NCI-H345 (cell line): ENCODE measurements at regions not wholly inside any gene's neighbourhood (a gene's known extent, or its start where the extent isn't known, plus 50 kb on each side); places are given as distances from the start of the nearest gene placed in this dataset.

ENCODE experiments used
- DNase-seq: peaks from one replicate; lab custom pipeline; 2025; lab: John Stamatoyannopoulos, UW

DNA sequence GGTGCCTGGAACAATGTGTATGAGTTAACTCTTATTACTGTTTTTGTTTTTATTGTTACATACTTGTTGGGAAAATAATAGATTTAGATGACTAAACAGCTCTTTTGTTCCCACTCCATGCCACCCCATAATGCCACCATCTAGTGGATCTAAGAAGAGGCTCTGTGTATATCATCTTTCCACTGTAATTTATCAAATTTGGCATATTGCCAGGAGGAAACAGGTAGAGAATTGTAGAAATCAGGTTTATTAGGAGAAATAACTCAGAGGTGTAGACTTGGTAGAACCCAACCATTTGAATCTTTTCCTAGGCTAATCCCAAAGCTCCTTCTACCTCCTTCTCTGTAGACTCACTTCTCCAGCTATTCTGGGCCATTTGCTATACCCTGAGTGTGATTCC lies 150.6 kb downstream of the GATB start:
- no peak for DNase-seq

DNA sequence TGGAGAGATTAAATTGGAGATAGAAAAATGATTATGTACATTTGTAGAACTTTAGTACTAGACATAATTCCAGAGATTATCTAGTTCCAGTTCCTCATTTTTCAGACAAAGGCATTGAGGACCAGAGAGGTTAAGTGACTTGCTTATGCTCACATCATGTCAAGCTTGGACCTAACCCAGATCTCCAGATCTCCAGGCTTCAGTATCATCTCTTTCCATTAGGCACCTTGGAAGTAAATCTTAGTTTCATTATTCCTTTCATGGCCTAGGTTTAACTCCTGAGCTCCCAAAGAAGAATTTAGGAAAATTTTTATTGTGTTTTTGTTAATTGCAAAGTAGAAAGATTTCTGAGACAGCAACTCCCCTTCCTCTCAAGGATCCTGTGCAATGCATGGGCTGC lies 148.8 kb downstream of the GATB start:
- DNase-seq, result no peak

DNA sequence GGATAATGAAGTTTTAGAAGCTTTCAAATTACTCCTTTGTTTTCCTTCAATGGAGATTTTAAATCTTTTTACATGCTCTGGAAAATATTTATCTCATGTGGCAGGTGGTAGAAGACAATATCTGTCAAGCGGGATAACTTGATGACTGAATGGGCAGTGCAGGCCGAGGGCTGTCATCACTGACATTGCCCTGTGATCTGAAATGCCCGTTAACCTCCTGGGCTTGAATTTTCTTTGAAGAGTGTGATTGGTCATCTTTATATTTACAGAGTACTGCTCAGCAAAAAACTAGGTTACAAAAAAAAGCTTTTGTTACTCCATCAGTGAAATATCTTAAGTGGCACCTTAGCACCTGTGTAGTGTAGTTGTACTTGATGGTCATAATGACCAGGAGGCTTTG lies 147.5 kb downstream of the GATB start:
- DNase-seq, result no peak

DNA sequence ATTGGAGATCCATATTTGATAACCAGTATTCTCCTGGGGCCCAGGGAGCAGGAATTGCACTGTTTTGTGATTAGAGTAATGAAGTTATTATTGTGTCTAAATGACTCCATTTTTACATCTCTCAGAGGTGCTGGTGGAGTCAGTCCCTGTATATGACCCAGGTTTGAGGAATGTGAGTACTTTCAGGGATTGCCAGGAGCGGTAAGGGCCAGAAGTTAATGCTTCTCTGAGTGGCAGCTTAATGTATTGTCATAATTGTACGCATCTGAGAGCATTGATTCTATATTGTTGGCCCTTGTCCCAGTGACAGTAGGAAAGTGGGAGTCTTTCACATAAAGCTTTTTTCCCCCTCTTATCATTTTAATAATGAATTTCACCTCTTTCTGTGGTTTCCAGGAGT lies 146.2 kb downstream of the GATB start:
- DNase-seq, result no peak

DNA sequence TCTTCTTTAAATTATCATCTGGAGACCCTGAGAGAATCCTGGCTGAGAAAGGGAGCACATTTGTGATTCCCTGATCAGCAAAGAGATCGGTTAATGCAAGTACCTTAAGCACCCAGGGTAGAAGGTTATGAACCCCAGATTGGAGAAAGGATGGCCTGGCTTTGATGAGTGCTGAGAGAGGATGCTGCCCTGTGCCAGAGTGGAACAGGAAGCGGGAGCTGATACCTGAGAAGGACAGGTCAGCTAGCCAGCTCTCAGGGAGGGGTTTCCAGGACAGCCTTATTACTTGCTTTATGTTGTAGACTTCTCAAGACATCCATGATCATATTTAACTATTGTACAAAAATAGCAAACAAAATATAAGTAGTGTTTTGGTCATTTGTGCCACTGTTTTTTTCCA lies 141.9 kb downstream of the GATB start:
- DNase-seq, result no peak

DNA sequence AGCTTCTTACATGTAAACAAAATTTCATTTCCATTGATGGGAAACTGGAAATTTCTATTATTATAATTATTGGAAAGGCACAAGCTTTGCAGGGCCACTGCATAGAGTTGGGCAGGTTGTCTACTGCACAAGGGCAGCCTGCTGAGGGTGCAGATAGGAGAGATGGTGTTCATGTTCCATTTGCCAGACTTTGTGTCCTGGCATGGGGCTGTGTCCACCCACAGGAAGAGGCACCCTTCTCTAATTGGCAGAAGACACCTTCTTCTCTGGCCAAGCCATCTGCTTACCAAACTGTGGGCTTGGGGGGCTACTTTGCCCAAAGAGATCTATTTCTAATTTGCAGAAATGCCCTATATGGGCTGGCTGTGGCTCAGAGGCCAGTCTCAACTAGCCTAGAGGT lies 140.7 kb downstream of the GATB start:
- no peak for DNase-seq
